AG08396 (cell line): ENCODE measurements at regions not wholly inside any gene's neighbourhood (a gene's known extent, or its start where the extent isn't known, plus 50 kb on each side); places are given as distances from the start of the nearest gene placed in this dataset.
A peak's percentile ranks its signal among the peaks of the same experiment; 100 is the strongest.
"Not testable (repeated sequence)": the region's sequence is repeated elsewhere in the genome, so short reads cannot be mapped to it uniquely, and the experiment has no call there.

Experiments used
- DNase-seq: peaks from one replicate; pipeline ENCODE4 v3.0.0; 2012; ENCODE audit warnings: low spot score, mixed read lengths

- DNase-seq = no peak
Observed at GRCh38 chr1:229710746-229711145, 84.7 kb downstream of the URB2 start.

GRCh38 chr1:229714306-229714705, 88.3 kb downstream of the URB2 start:
- no peak for DNase-seq

GRCh38 chr1:229714964-229715603, 89.0 kb downstream of the URB2 start:
- DNase-seq = no peak

- no peak for DNase-seq
Observed at GRCh38 chr1:229716069-229716468, 90.0 kb downstream of the URB2 start.

- no peak for DNase-seq
Observed at GRCh38 chr1:229716704-229717103, 90.7 kb downstream of the URB2 start.

- no peak for DNase-seq
Observed at GRCh38 chr1:229717786-229718576, 91.9 kb downstream of the URB2 start.

- DNase-seq = no peak
Observed at GRCh38 chr1:229726061-229726460, 100.0 kb downstream of the URB2 start.

- DNase-seq = no peak
Observed at GRCh38 chr1:229729916-229730315, 103.9 kb downstream of the URB2 start.

GRCh38 chr1:229730573-229730972, 104.5 kb downstream of the URB2 start:
- no peak for DNase-seq

GRCh38 chr1:229732061-229732460, 106.0 kb downstream of the URB2 start:
- no peak for DNase-seq

GRCh38 chr1:229736376-229736775, 110.3 kb downstream of the URB2 start:
- DNase-seq = no peak

- not testable (repeated sequence) for DNase-seq
Observed at GRCh38 chr1:229742614-229743013, 116.6 kb downstream of the URB2 start.

- no peak for DNase-seq
Observed at GRCh38 chr1:229749992-229750391, 123.9 kb downstream of the URB2 start.

- DNase-seq = no peak
Observed at GRCh38 chr1:229751610-229752009, 125.6 kb downstream of the URB2 start.

- no peak for DNase-seq
Observed at GRCh38 chr1:229752679-229753078, 126.6 kb downstream of the URB2 start.

- no peak for DNase-seq
Observed at GRCh38 chr1:229753764-229754551, 127.9 kb downstream of the URB2 start.

- DNase-seq = peak; percentile 39
Observed at GRCh38 chr1:229756666-229757065, 130.6 kb downstream of the URB2 start.

GRCh38 chr1:229757226-229757625, 131.2 kb downstream of the URB2 start:
- no peak for DNase-seq

- no peak for DNase-seq
Observed at GRCh38 chr1:229758101-229759036, 132.3 kb downstream of the URB2 start.

- no peak for DNase-seq
Observed at GRCh38 chr1:229759037-229759435, 133.0 kb downstream of the URB2 start.

- DNase-seq = no peak
Observed at GRCh38 chr1:229759586-229759985, 133.5 kb downstream of the URB2 start.
